ENCODE measurements at regions not wholly inside any gene's neighbourhood (a gene's known extent, or its start where the extent isn't known, plus 50 kb on each side); places are given as distances from the start of the nearest gene placed in this dataset.
"Not testable (repeated sequence)": the region's sequence is repeated elsewhere in the genome, so short reads cannot be mapped to it uniquely, and the experiment has no call there.

GRCh38 chr12:60209521-60209920 lies 613.7 kb downstream of the SLC16A7 start:
- H3K4me3 ChIP-seq (ENCODE audit: low read depth, poor library complexity, severe bottlenecking), result no peak overlapping the region
- DNase-seq (ENCODE audit: low spot score in 2 of 2), result no peak
- intact Hi-C loops (cut with DNase I; ENCODE audit: low total_unique reads), result no loop called here
- TF ChIP-seq CTCF (IDR thresholded peaks at IDR 0.05) (no peak), POLR2A (IDR thresholded peaks at IDR 0.05) (no peak)

GRCh38 chr12:60209933-60210332 lies 614.1 kb downstream of the SLC16A7 start:
- 45 to 60% methylated on average over 4 of the region's 4 CpGs for WGBS, 2 donors
- no peak for DNase-seq (ENCODE audit: low spot score in 2 of 2)
- TF ChIP-seq POLR2A (IDR thresholded peaks at IDR 0.05) (no peak), CTCF (IDR thresholded peaks at IDR 0.05) (no peak)
- no peak overlapping the region for H3K4me3 ChIP-seq (ENCODE audit: low read depth, poor library complexity, severe bottlenecking)
- intact Hi-C loops (cut with DNase I; ENCODE audit: low total_unique reads), result no loop called here

GRCh38 chr12:60210756-60211155 lies 614.9 kb downstream of the SLC16A7 start:
- no peak for TF ChIP-seq CTCF (IDR thresholded peaks at IDR 0.05)
- TF ChIP-seq POLR2A (IDR thresholded peaks at IDR 0.05), result no peak
- DNase-seq (ENCODE audit: low spot score in 2 of 2), result no peak
- WGBS, 2 donors, result 63 to 66% methylated on average over 5 of the region's 5 CpGs
- intact Hi-C loops (cut with DNase I; ENCODE audit: low total_unique reads), result no loop called here
- H3K4me3 ChIP-seq (ENCODE audit: low read depth, poor library complexity, severe bottlenecking), result no peak overlapping the region

- intact Hi-C loops (cut with DNase I; ENCODE audit: low total_unique reads), result no loop called here
- WGBS, 2 donors, result 88 to 95% methylated on average over 1 of the region's 1 CpG
- H3K4me3 ChIP-seq (ENCODE audit: low read depth, poor library complexity, severe bottlenecking), result no peak overlapping the region
- TF ChIP-seq POLR2A (IDR thresholded peaks at IDR 0.05) (no peak), CTCF (IDR thresholded peaks at IDR 0.05) (no peak)
- no peak for DNase-seq (ENCODE audit: low spot score in 2 of 2)
Observed at GRCh38 chr12:60211244-60211643, 615.4 kb downstream of the SLC16A7 start.

GRCh38 chr12:60212159-60213000 lies 616.6 kb downstream of the SLC16A7 start:
- intact Hi-C loops (cut with DNase I; ENCODE audit: low total_unique reads), result no loop called here
- DNase-seq (ENCODE audit: low spot score in 2 of 2), result no peak
- no peak for TF ChIP-seq POLR2A (IDR thresholded peaks at IDR 0.05)
- TF ChIP-seq CTCF (IDR thresholded peaks at IDR 0.05), result no peak
- WGBS, 2 donors, result 91 to 96% methylated on average over 3 of the region's 3 CpGs
- no peak overlapping the region for H3K4me3 ChIP-seq (ENCODE audit: low read depth, poor library complexity, severe bottlenecking)

GRCh38 chr12:60213272-60213671 lies 617.4 kb downstream of the SLC16A7 start:
- intact Hi-C loops (cut with DNase I; ENCODE audit: low total_unique reads); H3K4me3 ChIP-seq (ENCODE audit: low read depth, poor library complexity, severe bottlenecking); DNase-seq (ENCODE audit: low spot score in 2 of 2): not testable (repeated sequence)
- WGBS, 2 donors, result 94 to 95% methylated on average over 3 of the region's 3 CpGs
